Epithelial cell of proximal tubule (primary cell): ENCODE measurements at regions not wholly inside any gene's neighbourhood (a gene's known extent, or its start where the extent isn't known, plus 50 kb on each side); places are given as distances from the start of the nearest gene placed in this dataset.

Source experiments
- DNase-seq: peaks from one replicate; pipeline ENCODE4 v3.0.0-alpha.2; 2011; ENCODE audit warnings: low read depth
- H3K4me3 ChIP-seq: 2 replicates; pipeline ENCODE4 v1.5.1; 2011; ENCODE audit warnings: low read depth, mild to moderate bottlenecking, low read length
- CTCF ChIP-seq: conservative IDR thresholded peaks from 2 replicates; pipeline ENCODE4 v1.5.1; 2012; ENCODE audit warnings: low read depth, mild to moderate bottlenecking, low read length

GRCh38 chr10:8138471-8138870 is 84.0 kb downstream of the GATA3 start:
- TF ChIP-seq CTCF, result no peak
- H3K4me3 ChIP-seq, result no peak overlapping the region
- no peak for DNase-seq

GRCh38 chr10:8144496-8144895 is 90.0 kb downstream of the GATA3 start:
- TF ChIP-seq CTCF, result no peak
- no peak overlapping the region for H3K4me3 ChIP-seq
- no peak for DNase-seq

- TF ChIP-seq CTCF, result no peak
- DNase-seq, result no peak
- H3K4me3 ChIP-seq, result no peak overlapping the region
Observed at GRCh38 chr10:8146650-8147049, 92.2 kb downstream of the GATA3 start.

- H3K4me3 ChIP-seq, result no peak overlapping the region
- TF ChIP-seq CTCF, result no peak
- no peak for DNase-seq
Observed at GRCh38 chr10:8149991-8150390, 95.5 kb downstream of the GATA3 start.

- TF ChIP-seq CTCF, result no peak
- H3K4me3 ChIP-seq, result no peak overlapping the region
- no peak for DNase-seq
Observed at GRCh38 chr10:8150401-8150905, 96.0 kb downstream of the GATA3 start.

- no peak for DNase-seq
- H3K4me3 ChIP-seq, result no peak overlapping the region
- no peak for TF ChIP-seq CTCF
Observed at GRCh38 chr10:8151086-8151485, 96.6 kb downstream of the GATA3 start.

- TF ChIP-seq CTCF, result no peak
- no peak overlapping the region for H3K4me3 ChIP-seq
- no peak for DNase-seq
Observed at GRCh38 chr10:8156918-8157317, 102.4 kb downstream of the GATA3 start.
